Erythroblast (primary cell): ENCODE measurements at regions not wholly inside any gene's neighbourhood (a gene's known extent, or its start where the extent isn't known, plus 50 kb on each side); places are given as distances from the start of the nearest gene placed in this dataset.
"Not testable (repeated sequence)": the region's sequence is repeated elsewhere in the genome, so short reads cannot be mapped to it uniquely, and the experiment has no call there.

Experiments
- DNase-seq, 2 experiments: peaks; one replicate each; lab custom pipeline; 2025; lab: John Stamatoyannopoulos, UW

DNA sequence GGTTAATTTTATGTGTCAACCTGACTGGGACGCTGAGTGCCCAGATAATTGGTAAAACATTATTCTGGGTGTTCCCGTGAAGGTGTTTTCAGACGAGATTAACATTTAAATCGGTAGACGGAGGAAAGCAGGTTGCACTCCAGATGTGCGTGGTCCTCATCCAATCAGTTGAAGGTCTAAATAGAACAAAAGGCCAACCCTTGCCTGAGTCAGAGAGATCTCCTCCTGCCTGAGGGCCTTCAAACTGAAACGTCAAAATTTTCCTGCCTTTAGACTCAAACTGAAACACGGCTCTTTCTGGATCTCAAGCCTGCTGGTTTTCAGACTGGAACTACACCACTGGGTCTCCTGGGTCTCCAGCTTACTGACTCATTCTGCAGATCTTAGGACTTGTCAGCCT lies 70.9 kb downstream of the NPIPA5 start:
- not testable (repeated sequence) for DNase-seq

DNA sequence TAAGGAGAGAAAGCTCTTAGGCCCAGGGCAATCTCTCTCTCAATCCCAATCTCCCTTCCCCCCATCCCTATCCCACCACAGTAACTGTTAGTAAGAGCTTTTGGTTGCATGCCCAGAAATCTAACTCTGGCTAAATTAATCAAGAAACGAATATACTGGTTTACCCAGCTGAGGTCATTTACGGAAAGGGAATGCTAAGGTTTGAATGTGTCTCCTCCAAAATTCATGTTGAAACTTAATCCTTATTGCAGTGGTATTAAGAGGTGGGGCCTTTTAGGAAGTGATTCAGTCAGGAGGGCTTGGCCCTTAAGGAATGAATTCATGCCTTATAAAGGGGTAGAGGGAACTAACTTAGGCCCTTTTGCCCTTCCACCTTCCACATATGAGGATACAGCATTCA lies 72.2 kb downstream of the NPIPA5 start:
- DNase-seq = not testable (repeated sequence)

DNA sequence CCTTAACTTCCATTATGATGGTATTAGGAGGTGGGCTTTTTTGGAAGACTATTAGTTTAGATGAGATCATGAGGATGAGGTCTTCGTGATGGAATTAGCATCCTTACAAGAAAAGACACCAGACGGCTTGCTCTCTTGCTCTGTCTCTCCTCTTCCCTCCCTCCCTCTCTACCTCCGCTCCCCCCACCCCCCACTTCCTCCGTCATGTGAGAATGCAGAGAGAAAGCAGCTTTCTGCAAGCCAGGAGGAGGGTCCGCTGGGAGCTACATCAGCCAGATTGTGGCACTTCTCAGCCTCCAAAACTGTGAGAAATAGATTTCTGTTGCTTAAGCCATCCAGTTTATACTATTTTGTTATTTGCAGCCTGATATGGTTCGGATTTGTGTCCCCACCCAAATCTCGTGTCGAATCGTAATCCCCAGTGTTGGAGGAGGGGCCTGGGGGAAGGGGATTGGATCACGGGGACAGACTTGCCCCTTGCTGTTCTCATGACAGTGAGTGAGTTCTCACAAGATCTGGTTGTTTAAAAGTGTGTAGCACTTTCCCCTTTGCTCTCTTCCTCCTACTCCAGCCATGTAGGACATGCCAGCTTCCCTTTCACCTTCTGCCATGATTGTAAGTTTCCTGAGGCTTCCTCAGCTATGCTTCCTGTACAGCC lies 74.3 kb downstream of the NPIPA5 start:
- DNase-seq = not testable (repeated sequence)

DNA sequence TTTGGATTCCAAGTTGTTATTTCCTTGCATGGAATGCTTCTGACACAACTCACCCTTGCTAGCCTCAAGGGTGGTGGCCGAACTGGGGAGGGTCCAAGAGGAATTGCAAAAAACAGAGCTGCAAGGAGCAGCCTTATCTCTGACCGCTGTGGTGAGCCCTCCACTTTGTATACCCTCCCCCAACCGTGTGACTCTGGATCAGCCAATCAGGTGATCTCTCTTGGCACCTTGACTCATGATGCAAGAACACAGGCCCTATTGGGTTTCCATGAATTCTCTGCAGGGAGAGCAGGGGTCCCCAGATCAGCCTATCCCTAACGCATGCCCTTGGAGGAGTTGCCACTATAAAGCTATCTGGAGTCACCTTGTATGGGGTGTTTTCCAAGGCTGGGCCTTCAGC lies 81.0 kb downstream of the NPIPA5 start:
- not testable (repeated sequence) for DNase-seq

DNA sequence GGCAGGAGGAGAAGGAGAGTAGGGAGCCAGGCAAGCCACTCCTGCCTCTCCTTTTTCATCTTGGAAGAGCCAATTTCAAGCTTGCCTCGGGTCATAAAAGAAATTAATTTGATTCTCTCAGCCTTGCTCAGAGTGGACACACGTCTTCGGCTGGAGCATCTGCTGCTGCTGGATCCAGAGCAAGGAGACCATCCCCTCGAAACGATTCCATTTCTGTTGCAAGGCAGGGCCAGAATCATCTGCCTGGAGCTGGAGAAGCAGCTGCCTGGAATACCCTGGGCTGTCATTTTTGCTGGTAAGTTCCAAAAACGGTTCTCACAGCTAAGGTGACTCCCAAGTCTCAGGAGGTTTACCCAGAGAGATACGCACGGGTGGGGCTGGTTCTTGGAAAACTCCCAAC lies 103.3 kb downstream of the NPIPA5 start:
- not testable (repeated sequence) for DNase-seq

DNA sequence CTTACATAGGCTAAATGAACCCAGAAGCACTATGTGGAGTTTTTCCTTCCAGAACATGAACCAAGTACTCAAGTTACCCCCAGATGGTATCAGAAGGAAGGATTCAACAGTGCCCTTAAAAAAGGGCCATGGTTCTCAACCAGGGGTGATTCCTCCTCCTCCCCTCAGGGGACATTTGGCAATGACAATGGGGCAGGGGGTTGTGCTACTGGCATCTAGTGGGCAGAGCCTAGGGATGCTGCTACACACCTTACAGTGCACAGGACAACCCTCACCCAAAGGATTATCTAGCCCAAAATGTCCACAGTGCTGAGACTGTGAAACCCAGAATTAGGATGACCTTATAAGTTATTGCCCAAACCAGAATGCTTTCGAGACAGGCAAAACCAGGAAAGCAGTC lies 104.1 kb downstream of the NPIPA5 start:
- not testable (repeated sequence) for DNase-seq

DNA sequence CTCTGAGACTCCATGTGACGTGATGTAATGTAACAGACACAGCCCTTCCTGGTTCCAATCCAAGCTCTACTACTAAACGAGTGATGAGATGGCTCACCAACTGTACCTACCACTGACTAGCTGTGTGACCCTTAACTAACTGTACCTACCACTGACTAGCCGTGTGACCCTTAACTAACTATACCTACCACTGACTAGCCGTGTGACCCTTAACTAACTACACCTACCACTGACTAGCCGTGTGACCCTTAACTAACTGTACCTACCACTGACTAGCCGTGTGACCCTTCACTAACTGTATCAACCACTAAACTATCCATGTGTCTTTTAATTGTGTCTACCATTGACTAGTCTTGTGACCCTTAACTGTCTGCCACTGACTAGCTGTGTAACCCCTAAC lies 111.2 kb downstream of the NPIPA5 start:
- DNase-seq = not testable (repeated sequence)

DNA sequence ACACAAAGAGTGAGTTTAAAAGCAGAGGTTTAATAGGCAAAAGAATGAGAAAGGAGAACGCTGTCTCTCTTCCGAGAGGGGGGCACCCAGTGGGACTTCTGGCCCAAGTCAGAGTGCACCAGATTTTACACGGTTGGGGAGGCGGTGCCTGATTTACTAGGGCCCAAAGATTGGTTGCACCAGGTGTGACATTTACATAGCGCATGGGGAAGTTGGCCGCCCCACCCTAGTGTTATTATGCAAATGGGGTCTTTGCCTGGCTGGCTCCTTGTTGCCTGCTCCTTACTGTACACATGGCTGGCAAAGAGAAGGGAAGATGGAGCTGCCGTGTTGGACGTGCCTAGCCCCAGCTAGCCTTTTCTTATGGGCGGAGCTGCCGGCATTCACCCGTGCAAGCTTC lies 115.9 kb downstream of the NPIPA5 start:
- DNase-seq = not testable (repeated sequence)

DNA sequence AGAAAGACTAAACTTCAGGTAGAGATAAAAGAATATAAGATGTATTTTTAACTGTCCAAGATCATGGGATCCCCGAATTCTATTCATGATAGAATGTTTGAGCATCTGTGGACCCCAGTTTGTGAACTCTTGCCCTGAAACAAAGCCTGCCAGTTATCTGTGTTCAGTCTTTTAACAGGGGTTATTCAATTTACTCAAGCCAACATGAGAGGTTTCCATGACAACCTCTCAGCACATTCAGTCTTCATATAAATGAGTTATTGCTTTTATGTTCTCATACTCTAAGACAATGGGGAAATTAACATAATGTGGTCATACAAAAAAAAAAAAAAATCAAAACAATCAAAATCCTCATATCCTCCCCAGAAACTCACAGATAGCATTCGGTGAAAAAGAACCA lies 130.1 kb downstream of the NPIPA5 start:
- not testable (repeated sequence) for DNase-seq

DNA sequence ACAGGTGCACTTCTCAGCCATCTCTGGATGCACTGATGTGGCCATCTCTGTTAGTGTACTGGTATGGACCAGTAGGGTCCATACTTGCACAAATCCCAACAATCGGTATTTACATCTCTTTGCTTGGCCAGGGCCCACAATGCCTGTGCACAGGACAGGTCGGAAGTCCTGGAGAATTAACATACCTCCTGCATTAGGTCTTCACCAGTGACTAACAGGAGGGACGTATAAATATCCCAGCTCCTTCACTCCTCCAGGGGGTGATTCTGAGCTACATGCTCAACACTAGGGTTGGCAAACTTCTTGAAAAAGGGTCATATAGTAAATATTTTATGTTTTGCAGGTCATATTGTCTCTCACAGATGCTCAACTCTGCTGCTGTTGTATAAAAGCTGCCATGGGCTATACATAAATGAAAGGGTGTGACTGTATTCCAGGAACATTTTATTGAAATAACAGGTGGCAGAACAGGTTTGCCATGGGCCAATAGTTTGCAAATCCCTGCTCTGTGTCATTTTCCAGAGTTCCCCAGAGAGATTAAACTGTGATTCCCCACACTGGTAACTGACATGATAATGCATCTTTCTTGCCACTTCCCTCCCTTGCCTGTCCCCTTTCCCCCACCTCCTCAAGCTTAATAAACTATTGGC lies 141.3 kb downstream of the NPIPA5 start:
- DNase-seq = not testable (repeated sequence)

DNA sequence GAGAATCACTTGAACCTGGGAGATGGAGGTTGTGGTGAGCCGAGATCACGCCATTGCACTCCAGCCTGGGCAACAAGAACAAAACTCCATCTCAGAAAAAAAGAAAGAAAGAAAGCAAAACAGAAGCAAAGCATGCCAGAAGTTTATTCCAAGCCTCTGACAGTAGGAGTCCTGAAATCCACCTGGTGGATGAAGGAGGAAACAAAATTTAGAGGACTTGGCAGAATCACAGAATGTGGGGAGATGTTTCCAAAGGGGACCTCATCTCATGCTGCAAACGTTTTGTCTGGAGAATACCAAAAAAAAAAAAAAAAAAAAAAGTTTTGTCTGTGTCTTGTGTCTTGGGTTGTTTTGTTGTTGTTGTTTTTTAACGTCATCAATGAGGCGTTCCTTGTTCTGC lies 141.1 kb upstream of the RRN3 start:
- DNase-seq = not testable (repeated sequence)

DNA sequence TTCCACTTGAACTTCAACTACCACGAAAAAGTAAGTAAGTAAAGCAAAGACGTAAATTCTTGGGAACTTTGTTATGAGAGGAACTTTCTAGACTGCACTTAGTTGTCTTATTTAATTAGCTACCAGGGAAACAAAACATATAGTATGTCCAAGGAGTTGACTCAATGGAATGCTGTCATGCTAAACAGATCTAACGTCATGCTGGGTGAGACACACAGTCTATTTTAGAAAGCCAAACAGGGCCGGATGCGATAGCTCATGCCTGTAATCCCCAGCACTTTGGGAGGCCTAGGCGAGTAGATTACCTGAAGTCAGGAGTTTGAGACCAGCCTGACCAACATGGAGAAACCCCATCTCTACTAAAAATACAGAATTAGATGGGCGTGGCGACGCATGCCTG lies 140.6 kb upstream of the RRN3 start:
- DNase-seq = not testable (repeated sequence)

DNA sequence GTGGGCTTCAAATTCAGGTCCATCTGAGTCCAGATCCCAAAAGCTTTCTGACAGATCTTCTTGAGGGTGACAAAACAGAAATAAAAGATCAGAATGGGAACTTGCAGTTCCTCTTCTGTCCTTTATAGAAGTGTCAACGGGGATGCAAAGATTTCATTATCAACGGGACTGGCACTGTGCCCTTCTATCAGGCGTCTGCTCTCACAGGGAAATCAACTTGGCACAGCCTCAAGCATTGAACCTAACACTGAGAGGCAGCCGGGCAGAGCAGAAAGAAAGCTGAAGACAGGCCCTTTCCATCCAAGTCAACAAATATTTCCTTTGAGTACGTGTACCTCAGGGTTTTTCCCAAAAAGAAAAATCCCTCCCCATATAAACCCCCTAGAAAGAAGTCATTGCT lies 136.4 kb upstream of the RRN3 start:
- DNase-seq = not testable (repeated sequence)

DNA sequence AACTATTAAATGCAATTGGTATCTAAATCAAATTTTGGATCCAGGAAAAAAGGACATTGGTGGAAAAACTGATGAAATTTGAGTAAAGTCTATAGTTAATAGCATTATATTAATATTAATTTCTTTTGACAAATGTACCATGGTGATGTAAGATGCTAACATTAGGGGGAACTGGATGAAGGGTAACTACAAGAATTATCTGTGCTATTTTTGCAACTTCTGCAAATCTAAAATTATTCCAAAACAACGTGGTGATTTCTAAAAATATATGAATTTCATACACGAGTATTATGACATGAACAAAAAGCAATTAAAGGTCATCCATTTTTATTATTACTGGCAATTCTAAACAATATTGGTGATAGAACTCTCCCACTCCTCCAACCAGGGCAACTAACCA lies 135.6 kb upstream of the RRN3 start:
- not testable (repeated sequence) for DNase-seq

DNA sequence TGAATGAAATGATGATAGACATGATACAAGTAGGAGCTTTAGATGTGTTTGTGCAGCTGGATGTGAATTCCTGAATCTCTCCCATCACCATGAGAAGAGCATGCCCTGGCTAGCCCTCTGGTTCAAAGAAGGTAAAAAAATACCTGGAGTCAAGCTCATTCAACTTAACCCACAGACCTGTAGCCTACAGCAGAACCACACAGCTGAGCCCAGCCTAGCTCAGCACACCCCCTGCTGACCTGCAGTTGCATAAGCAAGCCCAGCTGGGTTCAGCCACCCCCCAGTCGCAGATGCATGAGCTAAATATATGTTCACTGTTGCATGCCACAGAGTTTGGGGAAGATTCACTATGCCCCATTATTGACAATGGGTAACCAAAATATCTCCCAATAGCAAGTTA lies 130.6 kb upstream of the RRN3 start:
- not testable (repeated sequence) for DNase-seq

DNA sequence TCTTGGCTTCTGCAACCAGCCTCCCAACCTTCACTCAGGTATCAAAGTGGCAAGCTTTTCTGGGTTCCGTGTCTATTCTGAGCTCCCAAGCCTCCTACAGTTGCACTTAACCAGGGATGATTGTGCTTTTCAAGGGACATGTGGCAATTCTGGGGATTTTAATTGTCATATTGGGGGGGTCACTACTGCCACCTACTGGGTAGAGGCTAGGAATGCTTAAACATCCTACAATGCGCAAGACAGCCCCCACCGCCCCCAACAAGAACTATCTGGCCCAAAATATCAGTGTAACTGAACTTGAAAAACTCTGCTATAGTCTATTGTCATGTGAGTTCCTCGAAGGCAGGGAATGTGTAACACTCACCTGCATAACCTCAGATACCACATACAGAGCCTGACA lies 129.3 kb upstream of the RRN3 start:
- DNase-seq = not testable (repeated sequence)

DNA sequence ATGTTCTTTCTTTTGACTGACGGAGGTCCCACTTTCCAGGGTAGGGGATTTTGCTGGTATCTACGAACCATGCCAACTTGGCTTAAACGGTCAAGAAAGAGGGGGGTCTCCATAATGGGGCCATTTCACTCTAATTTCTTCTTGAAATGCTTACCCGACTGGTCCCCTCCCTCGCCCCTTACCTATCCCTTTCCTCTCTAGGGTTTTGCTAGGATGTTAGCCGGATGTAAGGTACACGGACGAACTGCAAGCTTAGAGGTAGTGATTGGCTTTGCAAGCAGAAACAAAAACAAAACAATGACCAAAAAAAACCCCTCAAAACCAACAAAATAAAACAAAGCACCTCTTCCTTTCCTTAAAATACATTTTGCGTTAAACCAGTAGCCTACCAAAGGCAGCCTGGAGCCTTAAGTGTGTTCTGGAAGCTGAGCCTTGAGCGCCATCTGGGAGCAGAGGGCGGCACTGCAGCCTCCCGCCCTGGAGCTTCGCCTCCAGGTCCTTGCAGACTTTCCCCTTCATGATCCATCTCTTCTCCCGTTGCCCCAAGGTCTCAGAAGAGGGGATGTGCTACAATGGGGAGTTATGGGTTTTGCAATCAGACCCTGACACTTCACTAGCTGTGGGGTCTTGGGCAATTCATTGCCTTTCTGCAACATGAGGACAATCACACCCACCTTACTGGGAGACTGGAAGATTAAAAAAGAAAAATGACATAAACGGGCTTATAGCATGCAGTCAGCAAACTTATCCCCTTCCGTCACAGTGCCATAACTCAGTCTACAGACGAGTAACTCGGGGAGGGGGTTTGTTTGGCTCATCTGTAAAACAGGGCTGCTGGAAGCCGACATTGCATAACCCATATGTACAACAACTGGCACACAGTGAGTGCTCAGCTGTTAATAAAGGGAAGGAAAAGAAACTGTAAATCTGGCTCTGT lies 125.9 kb upstream of the RRN3 start:
- DNase-seq = peak; percentile 8 to 38

DNA sequence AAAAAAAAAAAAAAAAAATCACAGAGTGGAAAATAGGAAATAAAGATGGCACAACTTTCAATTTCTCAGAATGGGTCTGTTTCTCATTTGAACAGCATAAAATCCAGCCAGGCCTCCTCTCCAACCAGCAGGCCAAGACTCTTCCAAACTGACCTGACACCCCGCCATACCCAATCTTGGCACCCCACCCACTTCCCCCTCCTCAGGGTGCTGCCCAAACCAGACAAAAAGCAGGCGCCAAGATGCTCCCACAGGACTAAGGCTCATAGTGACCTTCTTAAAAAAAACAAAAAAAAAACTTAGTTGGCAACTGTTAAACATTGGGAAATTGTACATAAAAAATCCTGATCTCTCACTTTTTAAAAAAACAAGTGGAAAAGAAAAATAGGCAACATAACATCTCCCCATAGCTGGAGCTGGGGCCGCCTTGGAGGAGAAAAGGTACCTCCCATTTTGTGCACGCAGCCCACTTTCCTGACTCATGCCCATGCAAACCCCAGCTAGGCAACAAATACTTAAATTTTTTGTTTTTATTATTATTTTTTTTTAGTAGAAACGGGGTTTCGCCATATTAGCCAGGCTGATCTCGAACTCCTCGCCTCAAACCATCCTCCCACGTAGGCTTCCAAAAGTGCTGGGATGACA lies 124.9 kb upstream of the RRN3 start:
- not testable (repeated sequence) for DNase-seq

DNA sequence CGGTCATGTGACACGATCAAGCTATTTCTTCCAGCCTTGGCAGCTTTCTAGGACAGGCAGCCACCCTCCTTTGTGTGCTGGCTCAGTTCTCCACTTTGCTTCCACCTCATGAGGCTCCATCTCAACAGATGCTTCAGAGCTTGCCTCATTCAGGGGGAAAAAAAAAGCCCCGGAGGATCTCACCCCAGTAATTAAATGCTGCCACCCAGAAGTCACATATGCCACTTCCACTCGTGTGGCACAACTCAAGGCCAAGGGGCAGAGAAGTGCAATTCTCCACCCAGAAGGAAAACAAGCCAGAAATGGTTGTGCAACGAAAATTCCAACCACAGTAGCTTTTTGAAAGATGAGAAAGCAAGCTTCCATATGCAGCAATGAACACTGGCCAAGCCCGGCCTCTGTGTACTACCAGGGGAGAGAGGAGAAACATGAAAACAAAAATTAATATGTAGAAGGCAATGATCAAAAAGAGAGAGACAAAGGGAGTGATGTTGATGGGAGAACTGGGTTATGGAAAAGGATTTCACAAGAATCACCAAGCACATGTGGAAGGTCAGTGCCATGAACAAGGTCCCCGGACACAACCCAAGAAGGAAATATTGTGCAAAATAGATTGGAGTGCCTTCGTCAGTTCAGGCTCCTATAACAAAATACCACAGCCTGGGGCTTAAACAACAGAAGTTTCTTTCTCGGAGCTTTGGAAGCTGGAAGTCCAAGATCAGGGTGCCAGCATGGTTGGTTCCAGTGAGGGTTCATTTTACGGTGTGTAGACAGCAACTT lies 113.3 kb upstream of the RRN3 start:
- DNase-seq = not testable (repeated sequence)

DNA sequence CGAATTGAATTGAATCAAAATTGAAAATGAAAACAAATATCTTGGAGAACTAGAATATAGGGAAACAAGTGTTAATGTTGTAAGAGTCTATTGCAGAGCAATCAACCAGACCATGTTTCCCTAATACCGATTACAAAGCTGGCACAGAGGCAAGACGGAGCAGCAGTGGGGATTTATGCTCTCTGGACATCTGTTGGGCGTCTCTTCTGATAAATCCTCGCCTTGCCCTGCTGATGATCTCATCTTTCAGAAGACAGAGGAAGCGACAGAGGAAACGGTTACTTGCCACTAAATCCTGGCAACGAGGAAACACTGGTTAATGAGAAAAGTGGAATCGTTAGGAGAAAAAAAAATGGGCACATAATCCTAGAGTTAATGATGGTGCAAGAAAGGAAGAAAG lies 112.4 kb upstream of the RRN3 start:
- not testable (repeated sequence) for DNase-seq

DNA sequence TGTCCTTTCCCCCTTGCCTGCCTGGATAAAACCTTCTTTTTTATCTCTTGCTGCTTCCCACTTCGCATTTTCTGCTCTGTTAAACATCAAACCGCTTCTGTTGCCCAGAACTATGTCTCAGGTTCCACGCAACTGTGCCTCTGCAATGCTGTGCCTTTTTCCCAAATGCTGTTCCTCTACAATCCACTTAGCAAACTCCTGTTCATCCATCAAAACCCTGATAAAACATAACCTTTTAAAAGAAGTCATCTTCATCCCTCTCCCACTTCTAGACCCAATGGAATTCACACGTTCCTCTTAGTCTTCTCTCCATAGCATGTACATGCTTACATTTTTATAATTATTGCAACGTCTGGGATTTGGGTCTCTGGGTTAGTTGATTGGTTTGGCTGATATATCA lies 111.9 kb upstream of the RRN3 start:
- DNase-seq = not testable (repeated sequence)
